Tibial nerve (tissue), 4 donors: ENCODE measurements at regions not wholly inside any gene's neighbourhood (a gene's known extent, or its start where the extent isn't known, plus 50 kb on each side); places are given as distances from the start of the nearest gene placed in this dataset.

ENCODE experiments used
- CTCF ChIP-seq, 5 experiments: fragments of 200-600 bp in 3 of 5; fragments of 450-650 bp in 2 of 5; sonication (generic) in 3 of 5; IDR thresholded peaks; one replicate each; pipeline ENCODE4 v1.5.1; 2016 to 2019; ENCODE audit warnings: antibody characterized with exemption in 5 of 5, mild to moderate bottlenecking in 3 of 5, moderate library complexity in 2 of 5
- EP300 ChIP-seq, 2 donors: sonication (generic); formaldehyde crosslinking; IDR thresholded peaks; one replicate each; pipeline ENCODE4 v1.6.1; 2017; ENCODE audit warnings: antibody characterized with exemption in 2 of 2, mild to moderate bottlenecking in 1 of 2
- POLR2A ChIP-seq, 2 donors: fragments of 450-650 bp; IDR thresholded peaks; one replicate each; pipeline ENCODE4 v1.6.1; 2017; ENCODE audit warnings: antibody characterized with exemption in 2 of 2, mild to moderate bottlenecking in 2 of 2, moderate library complexity in 2 of 2

- TF ChIP-seq POLR2A (IDR thresholded peaks at IDR 0.05) (no peak), CTCF (IDR thresholded peaks at IDR 0.05) (no peak), EP300 (IDR thresholded peaks at IDR 0.05) (no peak)
Observed at GRCh38 chr6:86775893-86776292, 161.4 kb upstream of the HTR1E start.
